ENCODE measurements at regions not wholly inside any gene's neighbourhood (a gene's known extent, or its start where the extent isn't known, plus 50 kb on each side); places are given as distances from the start of the nearest gene placed in this dataset.
A peak's percentile ranks its signal among the peaks of the same experiment; 100 is the strongest.

- CTCF ChIA-PET, result no interaction called here
- POLR2A ChIA-PET, result no interaction called here
- TF ChIP-seq CTBP1 (IDR thresholded peaks at IDR 0.05; ENCODE audit: borderline replicate concordance), result no peak
- TF ChIP-seq L3MBTL2 (conservative IDR thresholded peaks at IDR 0.05), result peak; percentile 90
- DNase-seq (ENCODE audit: extremely low spot score), result peak; percentile 26
Measured at GRCh38 chr13:52933547-52934210, 85.2 kb upstream of the PCDH8 start.

- no peak for DNase-seq (ENCODE audit: extremely low spot score)
- CTCF ChIA-PET, result no interaction called here
- POLR2A ChIA-PET, result no interaction called here
- TF ChIP-seq SUZ12 (IDR thresholded peaks at IDR 0.05) (no peak), HDGF (IDR thresholded peaks at IDR 0.05; ENCODE audit: borderline replicate concordance) (no peak), SP1 (IDR thresholded peaks at IDR 0.05) (no peak), ARNT (IDR thresholded peaks at IDR 0.05) (no peak), TARDBP (IDR thresholded peaks at IDR 0.05) (no peak), ZNF384 (IDR thresholded peaks at IDR 0.05) (no peak), PKNOX1 (IDR thresholded peaks at IDR 0.05) (no peak), CTBP1 (IDR thresholded peaks at IDR 0.05; ENCODE audit: borderline replicate concordance) (no peak), BHLHE40 (IDR thresholded peaks at IDR 0.05; ENCODE audit: borderline replicate concordance) (no peak), LEF1 (IDR thresholded peaks at IDR 0.05; ENCODE audit: borderline replicate concordance) (no peak), FOXK2 (IDR thresholded peaks at IDR 0.05) (no peak), FOXM1 (IDR thresholded peaks at IDR 0.05; ENCODE audit: borderline replicate concordance) (no peak), ELF4 (IDR thresholded peaks at IDR 0.05) (no peak), NFRKB (IDR thresholded peaks at IDR 0.05) (no peak), FOXA1 (IDR thresholded peaks at IDR 0.05) (no peak), L3MBTL2 (conservative IDR thresholded peaks at IDR 0.05) (no peak)
Measured at GRCh38 chr13:52933099-52933498, 84.7 kb upstream of the PCDH8 start.

- DNase-seq (ENCODE audit: extremely low spot score), result no peak
- TF ChIP-seq FOXM1 (IDR thresholded peaks at IDR 0.05; ENCODE audit: borderline replicate concordance) (no peak), HDGF (IDR thresholded peaks at IDR 0.05; ENCODE audit: borderline replicate concordance) (no peak), L3MBTL2 (conservative IDR thresholded peaks at IDR 0.05) (no peak), ARNT (IDR thresholded peaks at IDR 0.05) (no peak)
- CTCF ChIA-PET, result interaction anchor here (1.1 kb wide), 1 partner anchor 21 kb away, joined by 3 read pairs; no protein-coding TSS in a partner anchor
- POLR2A ChIA-PET, result no interaction called here
Measured at GRCh38 chr13:52932649-52933048, 84.2 kb upstream of the PCDH8 start.

GRCh38 chr13:52931539-52932431 is 83.3 kb upstream of the PCDH8 start:
- ChIA-PET POLR2A (no interaction called here), CTCF (interaction anchor here (0.6 to 1.1 kb wide), 2 partner anchors 21 to 215 kb away, joined by 3 read pairs; no protein-coding TSS in a partner anchor)
- no peak for DNase-seq (ENCODE audit: extremely low spot score)
- no peak for TF ChIP-seq FOXA1 (IDR thresholded peaks at IDR 0.05)

- TF ChIP-seq SUZ12 (IDR thresholded peaks at IDR 0.05), result no peak
- no peak for TF ChIP-seq ELF4 (IDR thresholded peaks at IDR 0.05)
- no peak for TF ChIP-seq L3MBTL2 (conservative IDR thresholded peaks at IDR 0.05)
- no peak for TF ChIP-seq FOXK2 (IDR thresholded peaks at IDR 0.05)
- TF ChIP-seq FOXM1 (IDR thresholded peaks at IDR 0.05; ENCODE audit: borderline replicate concordance), result no peak
- TF ChIP-seq LEF1 (IDR thresholded peaks at IDR 0.05; ENCODE audit: borderline replicate concordance), result no peak
- TF ChIP-seq TARDBP (IDR thresholded peaks at IDR 0.05), result no peak
- TF ChIP-seq SP1 (IDR thresholded peaks at IDR 0.05), result no peak
- no peak for TF ChIP-seq PKNOX1 (IDR thresholded peaks at IDR 0.05)
- TF ChIP-seq ZNF384 (IDR thresholded peaks at IDR 0.05), result no peak
- TF ChIP-seq FOXA1 (IDR thresholded peaks at IDR 0.05), result no peak
- TF ChIP-seq HDGF (IDR thresholded peaks at IDR 0.05; ENCODE audit: borderline replicate concordance), result no peak
- no peak for TF ChIP-seq ARNT (IDR thresholded peaks at IDR 0.05)
- no peak for TF ChIP-seq NFRKB (IDR thresholded peaks at IDR 0.05)
- TF ChIP-seq BHLHE40 (IDR thresholded peaks at IDR 0.05; ENCODE audit: borderline replicate concordance), result no peak
- TF ChIP-seq CTBP1 (IDR thresholded peaks at IDR 0.05; ENCODE audit: borderline replicate concordance), result no peak
- POLR2A ChIA-PET, result no interaction called here
- CTCF ChIA-PET, result interaction anchor here (0.6 kb wide), 1 partner anchor 215 kb away, joined by 3 read pairs; no protein-coding TSS in a partner anchor
- DNase-seq (ENCODE audit: extremely low spot score), result no peak
Measured at GRCh38 chr13:52931131-52931530, 82.7 kb upstream of the PCDH8 start.

- CTCF ChIA-PET, result no interaction called here
- POLR2A ChIA-PET, result no interaction called here
- TF ChIP-seq ELF4 (IDR thresholded peaks at IDR 0.05), result no peak
- TF ChIP-seq SUZ12 (IDR thresholded peaks at IDR 0.05), result no peak
- TF ChIP-seq PKNOX1 (IDR thresholded peaks at IDR 0.05), result no peak
- no peak for TF ChIP-seq BHLHE40 (IDR thresholded peaks at IDR 0.05; ENCODE audit: borderline replicate concordance)
- TF ChIP-seq ARNT (IDR thresholded peaks at IDR 0.05), result no peak
- TF ChIP-seq CTBP1 (IDR thresholded peaks at IDR 0.05; ENCODE audit: borderline replicate concordance), result no peak
- no peak for TF ChIP-seq L3MBTL2 (conservative IDR thresholded peaks at IDR 0.05)
- TF ChIP-seq TARDBP (IDR thresholded peaks at IDR 0.05), result no peak
- TF ChIP-seq FOXA1 (IDR thresholded peaks at IDR 0.05), result no peak
- no peak for TF ChIP-seq HDGF (IDR thresholded peaks at IDR 0.05; ENCODE audit: borderline replicate concordance)
- TF ChIP-seq SP1 (IDR thresholded peaks at IDR 0.05), result no peak
- TF ChIP-seq LEF1 (IDR thresholded peaks at IDR 0.05; ENCODE audit: borderline replicate concordance), result no peak
- TF ChIP-seq FOXK2 (IDR thresholded peaks at IDR 0.05), result no peak
- TF ChIP-seq NFRKB (IDR thresholded peaks at IDR 0.05), result no peak
- no peak for TF ChIP-seq FOXM1 (IDR thresholded peaks at IDR 0.05; ENCODE audit: borderline replicate concordance)
- TF ChIP-seq ZNF384 (IDR thresholded peaks at IDR 0.05), result no peak
Measured at GRCh38 chr13:52929846-52930245, 81.4 kb upstream of the PCDH8 start.

More at GRCh38 chr13:52929846-52930245, 81.4 kb upstream of the PCDH8 start:
- DNase-seq (ENCODE audit: extremely low spot score), result no peak
